GM12878 (cell line): ENCODE measurements at regions not wholly inside any gene's neighbourhood (a gene's known extent, or its start where the extent isn't known, plus 50 kb on each side); places are given as distances from the start of the nearest gene placed in this dataset.

Source experiments
- ATAC-seq: fragments of 200-7000 bp; cut with Tn5 transposase; 3 replicates; pipeline ENCODE4 v1.9.1; 2020; ENCODE audit warnings: mild to moderate bottlenecking, moderate library complexity
- BruUV-seq: library from RNA; stranded (reverse); fragments of 400-500 nt; replicated peaks from 2 replicates; lab custom pipeline; 2021; lab: Mats Ljungman, UMichigan
- CTCF ChIA-PET: fragments of 300-600 bp; sonication (Branson Sonifier 250); formaldehyde crosslinking; extraction: SDS; loops from one replicate; lab custom pipeline; 2021; ENCODE audit warnings: inconsistent platforms; lab: Yijun Ruan, JAX
- POLR2A ChIA-PET: fragments of 350-600 bp; formaldehyde crosslinking; extraction: SDS; loops from one replicate; lab custom pipeline; 2021; ENCODE audit warnings: inconsistent platforms; lab: Charles Lee
- RAD21 ChIA-PET: fragments of 300-600 bp; sonication (Branson Sonifier 250); formaldehyde crosslinking; loops from one replicate; lab custom pipeline; 2023; ENCODE audit warnings: antibody characterized with exemption; ENCODE audit not compliant: unreplicated experiment; lab: Charles Lee
- SMC1A ChIA-PET: fragments of 300-600 bp; sonication (Branson Sonifier 250); formaldehyde crosslinking; loops from one replicate; lab custom pipeline; 2023; ENCODE audit not compliant: unreplicated experiment, uncharacterized antibody; lab: Charles Lee
- DNase-seq: peaks from one replicate; pipeline ENCODE4 v3.0.0-alpha.2; 2011; ENCODE audit warnings: low read depth, low spot score
- FAIRE-seq: peaks from 3 replicates; lab custom pipeline; 2011; peaks lifted over from hg19 to GRCh38; lab: Jason Lieb, UNC
- H2AFZ ChIP-seq: 2 replicates; pipeline ENCODE4 v1.6.0; 2011; ENCODE audit warnings: low read depth, low read length, control low read depth; ENCODE audit not compliant: control insufficient read depth
- H3K27ac ChIP-seq: 2 replicates; pipeline ENCODE4 v1.5.1; 2011; ENCODE audit warnings: control low read depth; ENCODE audit not compliant: control insufficient read depth, insufficient read depth
- H3K27me3 ChIP-seq, 2 experiments: replicated peaks in 1 of 2; 2 replicates each; pipeline versions ENCODE4 v1.6.0 to v1.6.1; 2011; ENCODE audit warnings: low read length in 1 of 2; ENCODE audit not compliant: control insufficient read depth in 2 of 2, insufficient read depth in 2 of 2
- H3K36me3 ChIP-seq, 2 experiments: 2 replicates each; pipeline ENCODE4 v1.5.1; 2011; ENCODE audit warnings: low read length in 1 of 2; ENCODE audit not compliant: control insufficient read depth in 2 of 2, insufficient read depth in 2 of 2
- H3K4me1 ChIP-seq: 2 replicates; pipeline ENCODE4 v1.6.1; 2011; ENCODE audit warnings: mild to moderate bottlenecking, low read length, moderate library complexity, mixed read lengths; ENCODE audit not compliant: control insufficient read depth, insufficient read depth
- H3K4me2 ChIP-seq: 2 replicates; pipeline ENCODE4 v1.6.0; 2011; ENCODE audit warnings: control low read depth; ENCODE audit not compliant: control insufficient read depth, insufficient read depth
- H3K4me3 ChIP-seq: fragments of 200-600 bp; sonication (generic); 2 replicates; pipeline ENCODE4 v1.5.1; 2016
- H3K79me2 ChIP-seq: 2 replicates; pipeline ENCODE4 v1.6.0; 2011; ENCODE audit warnings: low read length; ENCODE audit not compliant: control insufficient read depth, insufficient read depth
- H3K9ac ChIP-seq: 2 replicates; pipeline ENCODE4 v1.8.0; 2011; ENCODE audit warnings: low read length, control low read depth, mixed read lengths; ENCODE audit not compliant: control insufficient read depth, insufficient read depth
- H3K9me3 ChIP-seq: replicated peaks from 3 replicates; pipeline ENCODE4 v1.5.1; 2011; ENCODE audit warnings: mild to moderate bottlenecking, low read length; ENCODE audit not compliant: control insufficient read depth, insufficient read depth
- H4K20me1 ChIP-seq: 2 replicates; pipeline ENCODE4 v1.6.0; 2011; ENCODE audit not compliant: control insufficient read depth, insufficient read depth
- CUX1 ChIP-seq: IDR thresholded peaks from 2 replicates; pipeline ENCODE4 v1.6.1; 2012; ENCODE audit warnings: improper control_type of control experiment, low read depth, low read length; ENCODE audit not compliant: insufficient replicate concordance
- PRDM15 ChIP-seq: fragments of 450-650 bp; formaldehyde crosslinking; IDR thresholded peaks from 2 replicates; pipeline ENCODE4 v1.4.0; 2020; ENCODE audit warnings: mild to moderate bottlenecking, moderate library complexity
- RAD21 ChIP-seq: IDR thresholded peaks from 2 replicates; pipeline ENCODE4 v1.6.1; 2011; ENCODE audit warnings: mild to moderate bottlenecking, low read depth, low read length, moderate library complexity; ENCODE audit not compliant: insufficient read depth
- SMAD1 ChIP-seq: fragments of 450-650 bp; IDR thresholded peaks from 2 replicates; pipeline ENCODE4 v1.6.1; 2018; ENCODE audit warnings: mild to moderate bottlenecking, low read depth; ENCODE audit not compliant: partially characterized antibody
- USF1 ChIP-seq: IDR thresholded peaks from 2 replicates; pipeline ENCODE4 v1.6.1; 2011; ENCODE audit warnings: borderline replicate concordance, low read depth, mild to moderate bottlenecking, moderate library complexity, mixed read lengths, low read length; ENCODE audit not compliant: insufficient read depth; ENCODE audit errors: extremely low read length
- ZBED1 ChIP-seq: IDR thresholded peaks from 2 replicates; pipeline ENCODE4 v1.6.1; 2016; ENCODE audit warnings: borderline replicate concordance
- ZZZ3 ChIP-seq: IDR thresholded peaks from 2 replicates; pipeline ENCODE4 v1.6.1; 2011; ENCODE audit warnings: low read depth; ENCODE audit not compliant: control insufficient read depth, insufficient read length
- WGBS: methylation state at CpG from one replicate; pipeline ENCODE4 v1.1.6; 2016; ENCODE audit warnings: low lambda C conversion rate; ENCODE audit not compliant: insufficient replicate concordance, insufficient coverage; ENCODE audit errors: missing lambda C conversion rate; 5-methylcytosine and 5-hydroxymethylcytosine counted together
- in situ Hi-C: fragments of 300-500 bp; cut with MboI; formaldehyde crosslinking; loops from 9 replicates; pipeline ENCODE4 v1.14.3; 2018; ENCODE audit warnings: mixed read lengths
- intact Hi-C: fragments of 100-400 bp; cut with micrococcal nuclease; formaldehyde crosslinking; loops from one replicate; pipeline ENCODE4 v1.14.2; 2022; ENCODE audit not compliant: unreplicated experiment

GRCh38 chr3:105965384-105965783, 96.6 kb upstream of the CBLB start:
- no TSS peak for BruUV-seq
- in situ Hi-C loops (no loop called here), intact Hi-C loops (no loop called here)
- Histone ChIP-seq H3K27ac (no peak overlapping the region), H3K4me3 (no peak overlapping the region), H3K9ac (no peak overlapping the region), H3K36me3 (no peaks in the 10 kb centered on the region), H3K4me1 (no peaks in the 10 kb centered on the region), H3K27me3 (no peaks in the 10 kb centered on the region), H4K20me1 (no peaks in the 10 kb centered on the region), H3K4me2 (no peak overlapping the region), H3K9me3 (peaks cover 3% of the 10 kb centered on the region), H2AFZ (no peak overlapping the region), H3K79me2 (no peaks in the 10 kb centered on the region)
- CTCF ChIA-PET: no interaction called here
- FAIRE-seq (no peak), ATAC-seq (no peak), DNase-seq (no peak)
- 82% methylated on average over 3 of the region's 3 CpGs for WGBS
- TF ChIP-seq USF1 (no peak), ZZZ3 (no peak)
- POLR2A ChIA-PET: no interaction called here
- RAD21 ChIA-PET: no interaction called here
- SMC1A ChIA-PET: interaction anchor here (0.8 kb wide), 1 partner anchor 103 kb away, joined by 3 read pairs; no protein-coding TSS in a partner anchor

GRCh38 chr3:105967117-105967516, 98.3 kb upstream of the CBLB start:
- in situ Hi-C loops: no loop called here
- POLR2A ChIA-PET: no interaction called here
- RAD21 ChIA-PET: no interaction called here
- 96% methylated on average over 1 of the region's 1 CpG for WGBS
- H3K9me3 ChIP-seq: peaks cover 12% of the 10 kb centered on the region
- H3K79me2 ChIP-seq: no peaks in the 10 kb centered on the region
- no TSS peak for BruUV-seq
- DNase-seq (no peak), FAIRE-seq (no peak), ATAC-seq (no peak)
- H2AFZ ChIP-seq: no peak overlapping the region
- H3K27ac ChIP-seq: no peak overlapping the region
- H3K9ac ChIP-seq: no peak overlapping the region
- SMC1A ChIA-PET: interaction anchor here (0.6 kb wide), 1 partner anchor 309 kb away, joined by 3 read pairs; no protein-coding TSS in a partner anchor
- H3K4me2 ChIP-seq: no peak overlapping the region
- H3K36me3 ChIP-seq: no peaks in the 10 kb centered on the region
- H3K27me3 ChIP-seq: no peaks in the 10 kb centered on the region
- H4K20me1 ChIP-seq: no peaks in the 10 kb centered on the region
- CTCF ChIA-PET: no interaction called here
- no peak overlapping the region for H3K4me3 ChIP-seq
- intact Hi-C loops: no loop called here
- H3K4me1 ChIP-seq: no peaks in the 10 kb centered on the region
- no peak for TF ChIP-seq RAD21
- TF ChIP-seq SMAD1: no peak
- no peak for TF ChIP-seq PRDM15 (CRISPR knock-in tag)
- TF ChIP-seq ZBED1: no peak
- TF ChIP-seq CUX1: no peak
